DMS153 treated with DMSO at 0.1 percent for 48 hours (cell line): ENCODE measurements at regions not wholly inside any gene's neighbourhood (a gene's known extent, or its start where the extent isn't known, plus 50 kb on each side); places are given as distances from the start of the nearest gene placed in this dataset.

ENCODE experiments used
- DNase-seq: peaks from one replicate; lab custom pipeline; 2025; ENCODE audit not compliant: unreplicated experiment; lab: John Stamatoyannopoulos, UW

- no peak for DNase-seq
Measured at GRCh38 chr2:515441-516127, 161.6 kb downstream of the TMEM18 start.

- no peak for DNase-seq
Measured at GRCh38 chr2:513981-514706, 163.1 kb downstream of the TMEM18 start.

DNA sequence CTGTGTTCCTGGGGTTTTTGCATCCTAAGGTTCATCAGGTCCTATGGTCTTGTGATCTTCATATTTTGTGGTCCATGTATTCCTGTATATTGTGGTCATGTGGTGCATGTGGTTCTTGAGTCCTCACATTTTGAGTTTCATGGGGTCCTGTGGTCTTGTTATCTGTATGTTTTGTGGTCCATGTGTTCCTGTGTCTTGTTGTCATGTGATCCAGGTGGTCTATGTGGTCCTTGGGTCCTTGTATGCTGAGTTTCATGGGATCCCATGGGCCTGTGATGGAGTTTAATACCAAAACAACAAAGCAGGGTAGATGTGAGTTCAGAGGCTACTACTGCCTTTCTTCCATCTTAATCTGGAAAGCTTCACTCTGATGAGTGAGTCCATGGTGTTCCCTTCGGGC lies 166.4 kb downstream of the TMEM18 start:
- DNase-seq, result no peak

GRCh38 chr2:509888-510287 lies 167.3 kb downstream of the TMEM18 start:
- DNase-seq, result no peak

- no peak for DNase-seq
Measured at GRCh38 chr2:508121-508520, 169.1 kb downstream of the TMEM18 start.

- DNase-seq, result no peak
Measured at GRCh38 chr2:506866-507265, 170.3 kb downstream of the TMEM18 start.

DNA sequence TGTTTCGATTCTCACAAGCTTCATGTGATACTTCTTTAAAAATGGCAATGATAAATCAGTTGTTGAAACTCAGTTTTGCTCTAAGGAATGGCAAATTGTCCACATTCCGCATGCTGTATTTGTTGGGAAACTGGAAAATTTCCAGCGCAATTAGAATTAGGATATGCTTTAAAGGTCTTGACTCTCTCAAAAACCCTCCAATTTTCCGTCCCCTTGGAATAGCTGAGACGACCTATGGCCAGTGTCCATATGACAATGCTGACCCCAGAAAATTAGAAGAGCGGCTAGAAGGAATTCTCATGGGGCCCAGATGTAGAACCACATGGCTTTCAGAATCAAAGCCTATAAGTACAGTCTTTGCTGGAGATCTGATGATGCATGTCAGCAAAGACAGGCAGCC lies 170.8 kb downstream of the TMEM18 start:
- DNase-seq, result no peak

GRCh38 chr2:505941-506340 lies 171.3 kb downstream of the TMEM18 start:
- no peak for DNase-seq

DNA sequence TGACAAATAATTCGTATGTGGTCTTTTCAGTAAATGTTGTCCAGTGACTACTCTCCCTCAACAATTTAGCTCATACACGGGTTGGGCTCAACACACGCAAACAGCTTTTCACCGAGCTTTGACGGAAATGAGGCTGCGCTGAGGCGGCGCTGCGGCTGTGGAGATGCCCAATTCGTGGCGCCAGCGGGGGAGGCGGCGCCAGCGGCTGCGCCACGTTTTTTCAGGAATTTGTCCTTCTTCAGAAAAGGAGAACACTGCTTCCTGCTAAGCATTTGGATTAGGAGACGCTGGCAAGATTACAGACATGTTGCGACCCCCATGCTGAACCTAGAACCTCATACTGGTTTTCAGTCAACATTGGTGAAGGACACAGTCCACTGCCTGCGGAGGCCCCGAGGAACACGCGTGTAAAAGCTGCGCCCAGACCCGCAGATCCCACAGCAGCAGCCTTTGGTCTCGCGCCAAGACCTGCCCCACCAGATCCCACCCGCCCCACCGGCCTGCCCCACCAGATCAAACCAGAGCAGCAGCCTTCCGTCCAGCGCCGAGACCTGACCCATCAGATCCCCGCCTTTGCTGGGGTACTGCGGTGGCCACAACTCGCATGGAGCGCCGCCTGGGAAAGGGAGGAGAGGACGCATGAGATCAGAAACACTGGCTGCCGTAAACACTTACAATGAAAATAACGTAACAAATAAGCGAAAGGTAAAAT lies 173.8 kb downstream of the TMEM18 start:
- no peak for DNase-seq

DNA sequence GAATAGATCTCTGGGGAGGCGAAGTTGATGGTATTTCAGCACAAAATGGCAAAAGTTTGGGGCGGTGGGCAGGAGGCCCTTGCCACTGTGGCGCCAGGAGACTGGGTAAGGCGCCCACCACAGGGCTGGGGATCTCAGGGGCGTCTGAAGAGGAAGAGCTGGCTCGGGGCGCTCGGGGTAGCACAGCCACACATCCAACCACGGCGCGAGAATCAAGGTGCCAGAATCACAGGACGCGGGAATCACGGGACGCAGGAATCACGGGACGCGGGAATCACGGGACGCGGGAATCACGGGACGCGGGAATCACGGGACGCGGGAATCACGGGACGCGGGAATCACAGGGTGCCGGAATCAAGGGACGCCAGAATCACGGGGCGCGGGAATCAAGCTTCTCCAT lies 174.4 kb downstream of the TMEM18 start:
- DNase-seq, result no peak

- no peak for DNase-seq
Measured at GRCh38 chr2:501667-502066, 175.5 kb downstream of the TMEM18 start.

DNA sequence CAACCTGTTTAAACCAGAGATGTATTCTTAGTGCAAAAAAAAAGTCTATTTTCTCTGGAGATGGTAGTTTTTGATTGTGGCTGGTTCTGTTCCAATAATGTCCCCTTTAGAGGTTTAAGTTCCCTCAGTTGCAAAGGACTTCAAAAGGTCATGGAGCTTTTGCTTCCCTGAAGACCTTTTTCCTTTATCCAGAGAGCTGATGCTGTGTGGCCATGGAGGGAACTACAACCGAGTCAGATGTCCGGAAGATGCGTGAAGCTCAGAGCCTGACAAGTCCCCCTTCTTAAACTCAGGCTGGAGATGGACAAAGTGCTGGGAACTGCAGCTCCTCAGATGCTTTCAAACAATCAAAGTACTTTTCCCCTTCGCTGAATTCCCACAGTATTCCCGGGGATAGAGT lies 176.1 kb downstream of the TMEM18 start:
- no peak for DNase-seq

DNA sequence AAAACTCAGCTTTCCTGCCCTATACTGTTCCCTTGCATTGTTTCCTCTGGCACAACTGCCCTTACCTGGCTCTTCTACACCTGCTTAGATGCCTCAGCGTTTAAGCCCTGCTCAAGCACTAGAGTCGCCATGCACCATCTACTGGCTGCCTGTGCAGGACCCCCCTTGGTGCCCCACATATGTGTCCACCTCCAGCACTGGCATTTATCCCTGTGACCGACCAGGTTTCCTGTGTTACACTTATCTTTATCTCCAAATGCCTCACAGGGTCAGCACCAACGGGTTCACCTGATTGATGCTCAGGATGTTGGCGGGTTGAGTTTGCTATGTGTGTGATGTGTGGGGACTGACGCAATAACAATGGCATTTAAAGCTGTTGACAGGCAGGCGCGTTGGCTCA lies 177.5 kb downstream of the TMEM18 start:
- no peak for DNase-seq

- no peak for DNase-seq
Measured at GRCh38 chr2:498493-499178, 178.6 kb downstream of the TMEM18 start.

DNA sequence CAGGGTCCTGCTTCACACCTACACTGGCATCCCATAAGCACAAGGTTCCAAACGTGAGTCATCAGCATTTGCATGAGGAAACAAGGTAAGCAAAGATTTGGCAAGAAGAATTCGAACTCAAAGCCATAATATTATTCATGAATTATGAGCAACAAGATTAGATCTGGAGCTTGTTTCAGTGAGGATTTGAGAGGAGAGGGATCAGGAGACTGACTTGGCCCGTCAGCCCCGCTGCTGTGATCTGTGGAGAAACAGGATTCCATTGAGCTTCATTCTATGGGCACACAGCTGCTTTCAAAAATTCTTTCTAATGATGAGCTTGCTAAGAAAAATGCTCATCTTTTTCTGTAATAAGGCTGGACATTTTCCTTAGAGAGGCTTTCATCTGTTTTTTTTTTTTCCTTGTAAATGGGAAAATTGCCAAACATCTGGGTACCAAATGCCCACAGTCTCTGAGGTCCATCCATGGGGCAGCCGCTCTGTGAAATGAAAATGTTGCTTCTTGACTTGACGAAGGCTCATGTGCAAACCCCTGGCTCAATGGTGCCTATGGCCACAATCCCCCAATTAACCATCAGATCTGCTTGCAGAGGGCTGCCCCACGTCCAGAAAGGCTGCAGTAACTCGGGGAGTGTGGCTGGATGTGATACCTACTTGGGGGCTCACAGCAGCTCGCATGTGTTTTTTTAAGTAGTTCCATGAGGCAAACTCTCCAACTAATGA lies 179.3 kb downstream of the TMEM18 start:
- no peak for DNase-seq

DNA sequence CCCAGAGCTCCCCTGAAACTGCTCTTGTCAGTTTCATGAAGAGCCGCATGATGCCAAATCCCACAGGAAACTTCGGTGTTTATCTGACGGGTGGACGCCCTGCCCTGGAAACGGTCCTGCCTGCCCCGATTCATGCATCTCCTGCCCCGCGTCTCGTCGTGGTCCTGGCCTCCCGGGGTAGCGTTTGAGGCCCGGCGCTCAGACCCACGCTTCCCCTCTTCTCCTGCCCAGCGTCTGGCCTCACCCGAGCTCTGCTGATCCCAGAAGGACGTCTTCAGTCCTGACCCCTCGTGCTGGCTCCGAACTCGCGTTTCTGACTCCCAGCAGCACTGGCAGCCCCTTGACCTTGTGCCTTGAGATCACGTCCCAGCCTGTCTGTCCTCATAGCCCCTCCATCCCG lies 180.5 kb downstream of the TMEM18 start:
- DNase-seq, result no peak

- DNase-seq, result no peak
Measured at GRCh38 chr2:495745-496275, 181.4 kb downstream of the TMEM18 start.

DNA sequence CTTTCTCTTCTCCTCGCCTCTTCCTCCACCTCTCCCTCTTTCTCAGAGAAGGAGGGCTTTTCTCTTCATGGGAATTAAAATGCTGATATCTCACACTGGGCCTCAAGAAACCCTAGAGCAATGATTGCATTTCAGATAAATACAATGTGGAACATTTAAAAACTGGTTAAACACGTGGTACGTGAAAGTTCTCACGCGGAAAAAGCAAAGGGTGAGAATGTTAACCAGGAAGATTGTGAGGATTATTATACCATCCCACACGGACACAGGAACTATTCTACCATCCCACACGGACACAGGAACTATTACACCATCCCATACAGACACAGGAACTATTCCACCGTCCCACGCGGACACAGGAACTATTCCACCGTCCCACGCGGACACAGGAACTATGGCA lies 182.4 kb downstream of the TMEM18 start:
- DNase-seq, result no peak

DNA sequence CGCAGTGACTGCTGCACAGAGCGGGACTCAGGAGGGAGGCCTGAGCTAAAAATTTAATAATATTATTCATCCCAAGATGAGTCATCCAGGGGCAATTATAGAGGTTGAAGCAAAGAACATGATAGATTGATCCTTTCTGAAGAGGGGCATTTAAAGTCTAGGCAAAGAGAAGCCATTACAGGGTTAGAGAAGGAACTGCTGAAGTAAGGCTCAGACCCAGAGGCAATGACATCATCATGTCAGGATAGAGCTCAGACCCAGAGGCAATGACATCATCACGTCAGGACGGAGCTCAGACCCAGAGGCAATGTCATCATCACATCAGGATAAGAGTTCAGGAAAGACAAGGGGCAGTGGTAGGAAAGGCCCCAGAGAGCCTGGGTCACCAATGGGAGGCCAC lies 184.0 kb downstream of the TMEM18 start:
- no peak for DNase-seq

DNA sequence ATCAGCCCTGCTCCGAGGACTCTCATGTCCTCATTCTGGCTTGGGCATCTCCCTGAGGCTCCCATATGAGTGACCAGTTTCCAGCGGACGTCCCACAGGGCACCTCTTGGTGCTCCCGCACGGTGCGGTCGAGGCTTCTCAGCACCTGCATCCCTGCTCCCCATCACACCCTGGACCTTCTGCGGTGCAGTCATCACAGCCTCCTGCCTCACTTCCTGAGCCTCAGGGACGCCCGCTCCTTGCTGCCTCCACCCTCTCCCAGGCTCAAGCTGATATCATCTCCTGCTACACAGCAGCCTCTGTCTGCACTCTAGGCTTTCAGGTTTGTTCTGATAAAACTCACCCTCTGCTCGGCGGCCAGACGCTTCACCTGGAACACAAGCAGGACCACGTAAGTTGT lies 185.0 kb downstream of the TMEM18 start:
- no peak for DNase-seq

DNA sequence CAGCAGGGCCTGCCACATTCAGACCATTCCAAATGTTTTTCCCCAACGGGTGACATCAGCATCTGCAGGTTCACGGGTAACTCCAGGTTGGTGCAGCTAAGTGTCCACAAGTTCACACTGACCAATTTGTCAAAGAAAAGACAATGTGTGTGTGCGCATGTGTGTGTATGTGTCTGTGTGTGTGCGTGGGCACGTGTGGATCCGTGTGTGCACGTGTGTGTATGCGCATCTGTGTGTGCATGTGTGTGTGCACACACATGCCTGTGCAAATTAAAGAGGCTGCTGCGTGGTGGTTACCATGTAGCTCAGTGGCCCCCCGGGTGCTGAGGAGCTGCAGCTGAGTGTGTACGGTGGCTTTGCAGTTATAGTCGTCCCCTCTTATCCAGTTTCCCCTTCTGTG lies 187.4 kb downstream of the TMEM18 start:
- DNase-seq, result no peak
